ENCODE measurements at regions not wholly inside any gene's neighbourhood (a gene's known extent, or its start where the extent isn't known, plus 50 kb on each side); places are given as distances from the start of the nearest gene placed in this dataset.

DNA sequence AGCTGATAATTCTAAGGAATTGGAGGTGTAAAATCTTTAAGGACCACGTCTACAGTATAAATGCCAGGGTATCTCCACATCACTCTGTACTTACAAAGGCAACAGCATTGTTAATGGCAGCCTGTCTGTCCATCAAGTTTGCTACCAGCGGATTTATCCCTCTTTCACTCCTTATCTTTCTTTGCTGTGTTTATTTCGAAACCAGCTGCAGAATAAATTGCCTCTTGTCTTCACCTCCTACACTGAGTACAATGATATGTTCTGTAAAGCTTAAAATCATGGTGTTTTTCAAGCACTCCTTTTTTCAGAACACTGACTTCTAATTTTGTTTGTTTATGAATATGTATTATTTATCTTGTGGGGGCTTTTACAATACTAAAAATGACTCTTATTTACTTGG is 1088.1 kb downstream of the NR2F1-AS1 start:
- in situ Hi-C loops (cut with HindIII; ENCODE audit: low pct_unique_long_range_greater_than_20kb, low sequenced_read_pairs): no loop called here
- ATAC-seq: no peak
- H3K27me3 ChIP-seq (ENCODE audit: control insufficient read depth, insufficient read depth, low read length): no peaks in the 10 kb centered on the region
- no peaks in the 10 kb centered on the region for H3K9me3 ChIP-seq (ENCODE audit: control insufficient read depth, insufficient read depth, low read depth, low read length)
- no peaks in the 10 kb centered on the region; the same call in 1 of the 2 replicates for H3K36me3 ChIP-seq (ENCODE audit: control insufficient read depth, insufficient read depth, low read length)
- no peak for DNase-seq (ENCODE audit: low read depth, low spot score)
- intact Hi-C loops (cut with micrococcal nuclease; ENCODE audit: unreplicated experiment): no loop called here
- H3K4me3 ChIP-seq (ENCODE audit: low read depth in 2 of 2, low read length in 2 of 2): no peak overlapping the region
- BruUV-seq (replicated peaks): no TSS peak
- H3K27ac ChIP-seq (ENCODE audit: low read length): no peak overlapping the region
- H3K4me1 ChIP-seq (ENCODE audit: control insufficient read depth, insufficient read depth, low read length): no peaks in the 10 kb centered on the region
- TF ChIP-seq SIN3A (IDR thresholded peaks at IDR 0.05; ENCODE audit: borderline replicate concordance, insufficient read depth, low read depth, low read length) (no peak), POLR2AphosphoS5 (IDR thresholded peaks at IDR 0.05; ENCODE audit: low read depth, low read length) (no peak)
- TF ChIP-seq, protein P1, sequence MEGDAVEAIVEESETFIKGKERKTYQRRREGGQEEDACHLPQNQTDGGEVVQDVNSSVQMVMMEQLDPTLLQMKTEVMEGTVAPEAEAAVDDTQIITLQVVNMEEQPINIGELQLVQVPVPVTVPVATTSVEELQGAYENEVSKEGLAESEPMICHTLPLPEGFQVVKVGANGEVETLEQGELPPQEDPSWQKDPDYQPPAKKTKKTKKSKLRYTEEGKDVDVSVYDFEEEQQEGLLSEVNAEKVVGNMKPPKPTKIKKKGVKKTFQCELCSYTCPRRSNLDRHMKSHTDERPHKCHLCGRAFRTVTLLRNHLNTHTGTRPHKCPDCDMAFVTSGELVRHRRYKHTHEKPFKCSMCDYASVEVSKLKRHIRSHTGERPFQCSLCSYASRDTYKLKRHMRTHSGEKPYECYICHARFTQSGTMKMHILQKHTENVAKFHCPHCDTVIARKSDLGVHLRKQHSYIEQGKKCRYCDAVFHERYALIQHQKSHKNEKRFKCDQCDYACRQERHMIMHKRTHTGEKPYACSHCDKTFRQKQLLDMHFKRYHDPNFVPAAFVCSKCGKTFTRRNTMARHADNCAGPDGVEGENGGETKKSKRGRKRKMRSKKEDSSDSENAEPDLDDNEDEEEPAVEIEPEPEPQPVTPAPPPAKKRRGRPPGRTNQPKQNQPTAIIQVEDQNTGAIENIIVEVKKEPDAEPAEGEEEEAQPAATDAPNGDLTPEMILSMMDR (IDR thresholded peaks at IDR 0.05): no peak
- ChIA-PET CTCF (no interaction called here), POLR2A (no interaction called here)

DNA sequence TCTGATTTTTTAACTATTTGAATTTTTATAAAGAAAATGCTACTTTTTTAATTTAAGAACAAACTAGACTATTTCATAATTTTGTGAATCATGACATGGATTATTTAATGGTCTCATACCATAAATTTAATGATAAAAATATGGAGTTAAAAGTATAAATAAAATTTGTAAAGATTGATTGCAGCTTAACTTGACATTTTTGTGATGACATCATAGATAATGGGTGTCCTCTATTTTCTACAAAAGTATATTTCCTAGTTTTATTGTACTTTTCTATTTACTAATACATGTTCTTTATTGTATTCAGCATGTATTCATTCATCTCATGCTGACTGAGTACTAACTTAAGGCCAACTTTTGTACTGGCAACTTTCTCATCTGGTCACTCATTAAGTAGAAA is 1096.5 kb downstream of the NR2F1-AS1 start:
- no TSS peak for BruUV-seq (replicated peaks)
- Histone ChIP-seq H3K36me3 (ENCODE audit: control insufficient read depth, insufficient read depth, low read length) (no peaks in the 10 kb centered on the region), H3K27ac (ENCODE audit: low read length) (no peak overlapping the region), H3K4me3 (ENCODE audit: low read depth in 2 of 2, low read length in 2 of 2) (no peak overlapping the region), H3K9me3 (ENCODE audit: control insufficient read depth, insufficient read depth, low read depth, low read length) (peaks cover 3% of the 10 kb centered on the region; the same call in 1 of the 2 replicates), H3K27me3 (ENCODE audit: control insufficient read depth, insufficient read depth, low read length) (no peaks in the 10 kb centered on the region), H3K4me1 (ENCODE audit: control insufficient read depth, insufficient read depth, low read length) (no peaks in the 10 kb centered on the region)
- ChIA-PET POLR2A (no interaction called here), CTCF (no interaction called here)
- in situ Hi-C loops (cut with HindIII; ENCODE audit: low pct_unique_long_range_greater_than_20kb, low sequenced_read_pairs): no loop called here
- intact Hi-C loops (cut with micrococcal nuclease; ENCODE audit: unreplicated experiment): no loop called here
- TF ChIP-seq SIN3A (IDR thresholded peaks at IDR 0.05; ENCODE audit: borderline replicate concordance, insufficient read depth, low read depth, low read length): no peak
- TF ChIP-seq, protein P1 (IDR thresholded peaks at IDR 0.05): no peak
- ATAC-seq: no peak
- no peak for DNase-seq (ENCODE audit: low read depth, low spot score)

DNA sequence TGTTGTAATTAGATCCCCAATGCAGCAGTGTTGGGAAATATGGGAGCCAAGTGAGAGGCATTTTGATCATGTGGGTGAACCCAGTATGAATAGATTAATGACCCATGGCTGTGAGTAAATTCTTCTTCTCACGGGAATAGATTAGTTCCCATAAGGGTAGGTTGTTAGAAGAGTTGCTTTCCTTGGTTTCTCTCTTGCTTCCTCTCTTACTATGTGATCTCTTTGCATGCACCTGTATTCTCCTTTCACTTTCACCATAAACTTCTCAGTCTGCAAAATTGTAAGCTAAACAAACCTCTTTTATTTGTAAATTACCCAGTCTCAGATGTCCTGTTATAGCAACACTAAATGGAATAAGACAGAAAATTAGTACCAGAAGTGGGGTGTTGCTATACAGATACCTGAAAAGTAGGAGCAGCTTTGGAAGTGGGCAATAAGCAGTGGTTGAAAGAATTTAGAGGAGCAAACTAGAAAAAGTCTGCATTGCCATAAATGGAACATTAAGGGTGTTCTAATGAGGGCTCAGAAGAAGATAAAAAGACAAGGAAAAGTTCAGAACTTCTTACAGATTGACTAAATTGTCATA is 1090.0 kb upstream of the ARRDC3 start:
- TF ChIP-seq, protein P2, sequence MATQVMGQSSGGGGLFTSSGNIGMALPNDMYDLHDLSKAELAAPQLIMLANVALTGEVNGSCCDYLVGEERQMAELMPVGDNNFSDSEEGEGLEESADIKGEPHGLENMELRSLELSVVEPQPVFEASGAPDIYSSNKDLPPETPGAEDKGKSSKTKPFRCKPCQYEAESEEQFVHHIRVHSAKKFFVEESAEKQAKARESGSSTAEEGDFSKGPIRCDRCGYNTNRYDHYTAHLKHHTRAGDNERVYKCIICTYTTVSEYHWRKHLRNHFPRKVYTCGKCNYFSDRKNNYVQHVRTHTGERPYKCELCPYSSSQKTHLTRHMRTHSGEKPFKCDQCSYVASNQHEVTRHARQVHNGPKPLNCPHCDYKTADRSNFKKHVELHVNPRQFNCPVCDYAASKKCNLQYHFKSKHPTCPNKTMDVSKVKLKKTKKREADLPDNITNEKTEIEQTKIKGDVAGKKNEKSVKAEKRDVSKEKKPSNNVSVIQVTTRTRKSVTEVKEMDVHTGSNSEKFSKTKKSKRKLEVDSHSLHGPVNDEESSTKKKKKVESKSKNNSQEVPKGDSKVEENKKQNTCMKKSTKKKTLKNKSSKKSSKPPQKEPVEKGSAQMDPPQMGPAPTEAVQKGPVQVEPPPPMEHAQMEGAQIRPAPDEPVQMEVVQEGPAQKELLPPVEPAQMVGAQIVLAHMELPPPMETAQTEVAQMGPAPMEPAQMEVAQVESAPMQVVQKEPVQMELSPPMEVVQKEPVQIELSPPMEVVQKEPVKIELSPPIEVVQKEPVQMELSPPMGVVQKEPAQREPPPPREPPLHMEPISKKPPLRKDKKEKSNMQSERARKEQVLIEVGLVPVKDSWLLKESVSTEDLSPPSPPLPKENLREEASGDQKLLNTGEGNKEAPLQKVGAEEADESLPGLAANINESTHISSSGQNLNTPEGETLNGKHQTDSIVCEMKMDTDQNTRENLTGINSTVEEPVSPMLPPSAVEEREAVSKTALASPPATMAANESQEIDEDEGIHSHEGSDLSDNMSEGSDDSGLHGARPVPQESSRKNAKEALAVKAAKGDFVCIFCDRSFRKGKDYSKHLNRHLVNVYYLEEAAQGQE (IDR thresholded peaks at IDR 0.05; ENCODE audit: insufficient read depth in 1 of 2, low read depth in 2 of 2, low read length in 1 of 2): no peak
- TF ChIP-seq TCF7L2 (IDR thresholded peaks at IDR 0.05; ENCODE audit: low read depth, low read length) (no peak), SIN3A (IDR thresholded peaks at IDR 0.05; ENCODE audit: borderline replicate concordance, insufficient read depth, low read depth, low read length) (no peak), POLR2AphosphoS5 (IDR thresholded peaks at IDR 0.05; ENCODE audit: low read depth, low read length) (no peak)
- TF ChIP-seq, protein P1 (IDR thresholded peaks at IDR 0.05): no peak
- H3K27ac ChIP-seq (ENCODE audit: low read length): no peak overlapping the region
- H3K4me3 ChIP-seq (ENCODE audit: low read depth in 2 of 2, low read length in 2 of 2): no peak overlapping the region
- no peaks in the 10 kb centered on the region for H3K27me3 ChIP-seq (ENCODE audit: control insufficient read depth, insufficient read depth, low read length)
- intact Hi-C loops (cut with micrococcal nuclease; ENCODE audit: unreplicated experiment): no loop called here
- H3K36me3 ChIP-seq (ENCODE audit: control insufficient read depth, insufficient read depth, low read length): no peaks in the 10 kb centered on the region
- peaks cover 19% of the 10 kb centered on the region for H3K9me3 ChIP-seq (ENCODE audit: control insufficient read depth, insufficient read depth, low read depth, low read length)
- BruUV-seq (replicated peaks): no TSS peak
- ChIA-PET CTCF (no interaction called here), POLR2A (no interaction called here)
- H3K4me1 ChIP-seq (ENCODE audit: control insufficient read depth, insufficient read depth, low read length): no peaks in the 10 kb centered on the region
- ATAC-seq (no peak), DNase-seq (ENCODE audit: low read depth, low spot score) (no peak)
- in situ Hi-C loops (cut with HindIII; ENCODE audit: low pct_unique_long_range_greater_than_20kb, low sequenced_read_pairs): no loop called here
